UCSD-AML1 (cell line): ENCODE measurements at regions not wholly inside any gene's neighbourhood (a gene's known extent, or its start where the extent isn't known, plus 50 kb on each side); places are given as distances from the start of the nearest gene placed in this dataset.

ENCODE experiments used
- DNase-seq: peaks from one replicate; lab custom pipeline; 2025; ENCODE audit not compliant: unreplicated experiment; lab: John Stamatoyannopoulos, UW

- peak; percentile 14 for DNase-seq
Observed at GRCh38 chr5:120388016-120388781, 75.9 kb upstream of the PRR16 start.

GRCh38 chr5:120394259-120394658 lies 69.8 kb upstream of the PRR16 start:
- no peak for DNase-seq

GRCh38 chr5:120396186-120396585 lies 67.9 kb upstream of the PRR16 start:
- no peak for DNase-seq

GRCh38 chr5:120400356-120400755 lies 63.7 kb upstream of the PRR16 start:
- no peak for DNase-seq

GRCh38 chr5:120402606-120403005 lies 61.5 kb upstream of the PRR16 start:
- no peak for DNase-seq

GRCh38 chr5:120405286-120405864 lies 58.7 kb upstream of the PRR16 start:
- no peak for DNase-seq

GRCh38 chr5:120405923-120406322 lies 58.2 kb upstream of the PRR16 start:
- no peak for DNase-seq

GRCh38 chr5:120413686-120414085 lies 50.4 kb upstream of the PRR16 start:
- DNase-seq = no peak
